ENCODE measurements at regions not wholly inside any gene's neighbourhood (a gene's known extent, or its start where the extent isn't known, plus 50 kb on each side); places are given as distances from the start of the nearest gene placed in this dataset.
"Not testable (repeated sequence)": the region's sequence is repeated elsewhere in the genome, so short reads cannot be mapped to it uniquely, and the experiment has no call there.

DNA sequence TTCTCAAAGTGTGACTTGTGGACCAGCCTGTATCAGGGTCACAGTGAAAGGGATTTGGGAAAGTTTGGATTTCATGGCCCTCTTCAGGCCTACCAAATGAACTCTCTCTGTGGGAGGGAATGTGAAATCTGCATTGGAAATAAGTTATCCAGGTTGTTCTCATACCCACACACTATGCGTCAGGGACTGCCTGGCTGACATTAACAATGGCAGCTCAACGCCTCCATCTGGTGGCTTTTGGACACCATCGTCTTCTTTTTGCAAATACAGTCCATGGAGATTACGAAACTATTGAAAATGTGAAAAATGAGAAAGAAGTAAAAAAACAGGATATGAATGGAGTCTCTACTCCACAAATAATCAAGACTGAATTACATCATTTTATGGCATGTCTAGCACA lies 61.1 kb downstream of the PNMA6F start:
- not testable (repeated sequence) for TF ChIP-seq EZH2, EZH2phosphoT487 (IDR thresholded peaks at IDR 0.05)
- TF ChIP-seq, protein P1, sequence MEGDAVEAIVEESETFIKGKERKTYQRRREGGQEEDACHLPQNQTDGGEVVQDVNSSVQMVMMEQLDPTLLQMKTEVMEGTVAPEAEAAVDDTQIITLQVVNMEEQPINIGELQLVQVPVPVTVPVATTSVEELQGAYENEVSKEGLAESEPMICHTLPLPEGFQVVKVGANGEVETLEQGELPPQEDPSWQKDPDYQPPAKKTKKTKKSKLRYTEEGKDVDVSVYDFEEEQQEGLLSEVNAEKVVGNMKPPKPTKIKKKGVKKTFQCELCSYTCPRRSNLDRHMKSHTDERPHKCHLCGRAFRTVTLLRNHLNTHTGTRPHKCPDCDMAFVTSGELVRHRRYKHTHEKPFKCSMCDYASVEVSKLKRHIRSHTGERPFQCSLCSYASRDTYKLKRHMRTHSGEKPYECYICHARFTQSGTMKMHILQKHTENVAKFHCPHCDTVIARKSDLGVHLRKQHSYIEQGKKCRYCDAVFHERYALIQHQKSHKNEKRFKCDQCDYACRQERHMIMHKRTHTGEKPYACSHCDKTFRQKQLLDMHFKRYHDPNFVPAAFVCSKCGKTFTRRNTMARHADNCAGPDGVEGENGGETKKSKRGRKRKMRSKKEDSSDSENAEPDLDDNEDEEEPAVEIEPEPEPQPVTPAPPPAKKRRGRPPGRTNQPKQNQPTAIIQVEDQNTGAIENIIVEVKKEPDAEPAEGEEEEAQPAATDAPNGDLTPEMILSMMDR (IDR thresholded peaks at IDR 0.05): not testable (repeated sequence)

All from neural progenitor cell (in vitro differentiated cells).